GM19025 (cell line): ENCODE measurements at regions not wholly inside any gene's neighbourhood (a gene's known extent, or its start where the extent isn't known, plus 50 kb on each side); places are given as distances from the start of the nearest gene placed in this dataset.
"Not testable (repeated sequence)": the region's sequence is repeated elsewhere in the genome, so short reads cannot be mapped to it uniquely, and the experiment has no call there.

Experiments used
- ATAC-seq: cut with Tn5 transposase; IDR thresholded peaks from one replicate; pipeline ENCODE4 v1.9.1; 2021; ENCODE audit warnings: mild to moderate bottlenecking, low read depth, moderate library complexity; ENCODE audit not compliant: unreplicated experiment

GRCh38 chr2:114128263-114128662, 238.4 kb downstream of the ACTR3 start:
- no peak for ATAC-seq

DNA sequence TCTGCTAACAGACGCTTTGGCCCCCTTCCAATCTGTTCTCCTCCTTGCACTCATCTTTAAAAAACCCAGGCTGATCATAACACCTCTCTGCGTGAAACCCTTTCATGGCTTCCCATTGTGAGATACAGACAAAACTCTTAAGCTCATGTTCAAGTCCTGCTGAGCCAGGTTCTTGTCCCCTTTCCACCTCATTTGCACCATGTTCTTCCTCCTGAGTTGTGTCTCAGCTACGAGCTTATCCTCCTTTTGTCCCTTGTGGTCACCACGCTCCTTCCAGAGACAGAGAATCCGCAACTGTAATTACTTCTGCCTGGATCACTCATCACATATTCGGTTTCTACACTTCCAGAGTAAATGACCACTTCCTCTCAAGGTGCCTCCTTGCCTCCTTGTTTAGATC, 238.8 kb downstream of the ACTR3 start:
- no peak for ATAC-seq

DNA sequence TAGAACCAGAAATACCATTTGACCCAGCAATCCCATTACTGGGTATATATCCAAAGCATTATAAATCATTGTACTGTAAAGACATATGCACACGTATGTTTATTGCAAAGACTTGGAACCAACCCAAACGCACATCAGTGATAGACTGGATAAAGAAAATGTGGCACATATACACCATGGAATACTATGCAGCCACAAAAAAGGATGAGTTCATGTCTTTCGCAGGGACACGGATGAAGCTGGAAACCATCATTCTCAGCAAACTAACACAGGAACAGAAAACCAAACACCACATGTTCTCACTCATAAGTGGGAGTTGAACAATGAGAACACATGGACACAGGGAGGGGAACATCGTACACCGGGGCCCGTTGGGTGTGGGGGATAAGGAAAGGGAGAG, 242.2 kb downstream of the ACTR3 start:
- not testable (repeated sequence) for ATAC-seq

DNA sequence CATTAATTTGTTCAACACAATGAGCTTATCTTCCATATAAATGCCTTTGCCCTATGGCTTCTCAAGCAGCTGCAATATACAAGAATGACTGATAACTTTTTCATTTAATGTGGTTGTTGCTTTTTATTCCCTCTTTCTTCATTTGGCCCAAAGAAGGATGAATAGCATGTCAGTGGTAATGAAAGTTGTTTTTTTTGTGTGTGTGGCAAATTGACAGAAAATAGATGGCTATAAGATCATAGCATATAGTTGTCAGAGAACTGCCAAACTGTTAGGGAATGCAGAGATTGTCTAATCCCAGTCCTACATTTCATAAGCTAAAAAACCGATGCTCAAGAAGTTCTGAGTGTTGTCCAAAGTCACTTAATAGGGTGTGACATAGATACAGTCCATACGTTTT, 244.3 kb downstream of the ACTR3 start:
- ATAC-seq: no peak

GRCh38 chr2:114139542-114139941, 249.7 kb downstream of the ACTR3 start:
- no peak for ATAC-seq

GRCh38 chr2:114156366-114157056, 266.6 kb downstream of the ACTR3 start:
- no peak for ATAC-seq

DNA sequence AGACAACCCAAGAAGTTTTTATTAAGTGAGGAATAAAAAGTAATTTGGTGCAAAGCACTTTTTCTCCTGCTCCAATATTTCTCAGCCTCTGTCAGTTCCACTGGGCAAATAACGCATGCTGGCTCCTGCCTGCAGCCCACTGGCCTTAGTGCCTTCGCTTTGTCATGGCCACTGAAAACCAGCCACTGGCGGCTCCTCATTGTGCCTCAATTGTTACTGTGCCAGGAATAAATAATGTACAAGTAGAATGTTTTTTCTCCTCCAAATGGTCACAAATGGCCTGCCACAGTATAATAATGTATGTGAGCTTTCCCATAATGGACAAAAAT, 267.1 kb downstream of the ACTR3 start:
- no peak for ATAC-seq

GRCh38 chr2:114160263-114160981, 270.5 kb downstream of the ACTR3 start:
- no peak for ATAC-seq

DNA sequence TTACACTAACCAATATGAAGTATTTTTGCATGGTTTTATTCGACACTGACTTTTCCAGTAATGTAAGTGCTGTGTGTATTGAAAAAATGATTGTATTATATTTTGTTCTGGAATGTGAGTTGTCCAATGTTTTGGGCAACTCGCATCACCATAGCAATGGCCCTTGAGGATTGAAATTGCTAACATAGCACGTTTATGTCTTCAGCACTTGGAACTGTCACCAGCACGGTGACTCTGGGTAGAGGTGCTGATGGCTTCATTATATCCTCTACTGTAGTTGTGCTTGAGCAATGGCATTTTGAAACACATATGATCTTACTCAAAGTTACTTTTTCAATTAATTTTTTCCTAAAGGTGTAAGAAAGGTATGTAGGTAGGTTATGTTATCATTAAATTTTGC, 271.5 kb downstream of the ACTR3 start:
- no peak for ATAC-seq

GRCh38 chr2:114167799-114168198, 274.6 kb upstream of the DPP10 start:
- no peak for ATAC-seq

- no peak for ATAC-seq
Measured at GRCh38 chr2:114170070-114170469, 272.4 kb upstream of the DPP10 start.

DNA sequence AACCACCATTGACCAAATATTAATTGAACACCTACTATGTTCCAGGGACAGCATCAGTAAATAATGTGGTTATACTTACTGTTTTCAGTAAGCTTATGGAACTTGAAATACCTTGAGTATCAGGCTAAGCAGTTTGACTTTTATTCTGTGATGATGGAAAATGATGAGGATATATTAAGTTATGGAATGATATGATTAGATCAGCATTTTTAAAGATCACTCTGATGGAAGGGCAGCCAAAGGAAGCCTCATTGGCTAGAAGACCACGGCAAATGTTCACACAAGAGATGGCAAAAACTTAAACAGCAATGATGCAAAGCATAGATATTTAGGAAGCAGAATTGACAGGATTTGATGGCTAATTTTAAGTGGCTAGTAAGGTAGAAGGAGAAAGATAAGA, 266.9 kb upstream of the DPP10 start:
- ATAC-seq: no peak

- ATAC-seq: no peak
Measured at GRCh38 chr2:114185501-114185900, 256.9 kb upstream of the DPP10 start.

DNA sequence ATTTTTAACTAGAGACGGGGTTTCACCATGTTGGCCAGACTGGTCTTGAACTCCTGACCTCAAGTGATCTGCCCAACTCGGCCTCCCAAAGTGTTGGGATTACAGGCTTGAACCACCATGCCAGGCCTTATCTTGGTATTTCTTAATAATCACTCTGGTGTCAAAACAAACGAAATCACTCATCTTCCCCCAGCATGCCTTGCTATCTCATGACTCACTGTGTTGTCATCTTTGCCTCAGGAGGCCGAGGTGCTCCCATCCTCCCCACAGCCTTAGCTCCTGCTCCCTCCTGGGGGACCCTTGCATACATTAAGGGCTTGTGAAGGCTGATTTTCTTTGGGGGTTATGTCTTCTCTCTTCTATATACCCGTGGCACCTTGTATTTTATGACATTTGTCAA, 250.1 kb upstream of the DPP10 start:
- ATAC-seq: no peak

GRCh38 chr2:114201781-114202180, 240.7 kb upstream of the DPP10 start:
- ATAC-seq: no peak

DNA sequence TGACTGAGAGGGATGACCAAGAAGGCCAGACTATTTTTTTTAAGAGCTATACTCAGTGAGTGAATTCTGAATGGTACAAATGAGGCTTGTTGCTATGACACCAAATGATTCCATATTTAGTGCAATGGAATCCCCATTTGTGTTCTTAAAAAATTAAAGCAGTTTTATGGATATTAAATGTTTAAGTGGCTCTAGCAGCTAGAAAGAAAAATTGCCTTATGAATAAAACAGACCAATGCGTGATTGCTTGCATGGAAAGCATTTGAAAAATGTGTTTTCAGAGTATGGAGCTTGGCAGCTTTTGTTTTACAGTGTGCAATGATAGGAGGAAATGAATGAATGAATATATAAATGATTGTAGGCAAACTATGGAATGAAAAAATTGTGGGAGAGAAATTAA, 238.8 kb upstream of the DPP10 start:
- ATAC-seq: no peak

GRCh38 chr2:114213808-114214207, 228.6 kb upstream of the DPP10 start:
- no peak for ATAC-seq

- no peak for ATAC-seq
Measured at GRCh38 chr2:114218383-114218782, 224.1 kb upstream of the DPP10 start.

GRCh38 chr2:114219456-114219855, 223.0 kb upstream of the DPP10 start:
- ATAC-seq: no peak

- no peak for ATAC-seq
Measured at GRCh38 chr2:114222344-114222743, 220.1 kb upstream of the DPP10 start.

- no peak for ATAC-seq
Measured at GRCh38 chr2:114231921-114232320, 210.5 kb upstream of the DPP10 start.

DNA sequence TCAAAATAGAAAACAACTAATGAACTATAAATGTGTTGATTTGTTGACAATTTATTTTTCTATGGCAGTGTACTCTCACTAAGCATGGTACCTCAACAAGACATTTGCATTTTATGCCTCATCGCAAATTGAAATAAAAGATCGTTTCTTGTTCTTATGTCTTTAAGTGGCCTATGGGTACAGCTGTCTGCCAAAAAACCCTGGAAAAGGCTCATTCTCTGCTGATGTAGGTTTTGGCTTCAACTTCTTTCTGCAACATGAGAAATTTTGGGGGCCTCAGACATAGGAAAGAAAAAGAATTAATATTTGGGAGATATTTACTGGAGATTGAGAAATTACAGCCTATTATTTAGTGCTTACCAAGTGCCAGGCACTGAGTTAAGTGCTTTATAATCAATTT, 205.1 kb upstream of the DPP10 start:
- ATAC-seq: no peak
